Forelimb muscle (tissue), 1 donor: ENCODE measurements at regions not wholly inside any gene's neighbourhood (a gene's known extent, or its start where the extent isn't known, plus 50 kb on each side); places are given as distances from the start of the nearest gene placed in this dataset.
A peak's percentile ranks its signal among the peaks of the same experiment; 100 is the strongest.
"Not testable (repeated sequence)": the region's sequence is repeated elsewhere in the genome, so short reads cannot be mapped to it uniquely, and the experiment has no call there.

Experiments
- DNase-seq: peaks from one replicate; pipeline ENCODE4 v3.0.0-alpha.2; 2013; ENCODE audit warnings: low read depth

DNA sequence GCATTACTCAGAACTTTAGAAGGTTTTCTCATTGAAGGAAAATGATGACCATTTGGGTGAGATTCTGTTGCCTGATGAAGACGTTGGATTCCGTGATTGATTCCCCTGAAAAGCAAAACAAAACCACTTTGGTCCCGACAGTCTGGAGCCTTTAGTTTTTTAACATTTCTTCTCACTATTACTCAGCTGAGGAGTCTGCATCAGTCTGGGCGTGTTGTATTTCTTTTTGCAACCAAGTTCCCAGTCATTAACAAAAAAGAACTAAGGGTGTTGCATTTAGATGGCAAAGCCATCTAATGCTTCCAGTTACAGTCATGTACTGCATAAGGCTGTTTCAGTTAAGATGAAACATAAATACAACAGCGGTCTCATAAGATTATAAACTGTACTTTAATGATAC lies 343.1 kb upstream of the CDH2 start:
- no peak for DNase-seq

DNA sequence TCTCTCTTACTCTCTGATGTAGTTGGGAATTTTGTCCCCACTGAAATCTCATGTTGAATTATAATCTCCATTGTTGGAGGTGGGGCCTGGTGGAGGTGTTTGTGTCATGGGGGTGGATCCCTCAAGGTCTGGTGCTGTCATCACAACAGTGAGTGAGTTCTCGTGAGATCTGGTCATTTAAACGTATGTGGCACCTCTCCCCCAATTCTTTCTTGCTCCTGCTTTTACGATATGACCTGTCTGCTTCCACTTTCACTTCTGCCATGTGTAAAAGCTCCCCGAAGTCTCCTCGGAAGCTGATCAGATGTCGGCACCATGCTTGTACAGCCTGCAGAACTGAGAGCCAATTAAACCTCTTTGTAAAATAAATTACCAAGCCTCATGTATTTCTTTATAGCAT lies 337.8 kb upstream of the CDH2 start:
- no peak for DNase-seq

DNA sequence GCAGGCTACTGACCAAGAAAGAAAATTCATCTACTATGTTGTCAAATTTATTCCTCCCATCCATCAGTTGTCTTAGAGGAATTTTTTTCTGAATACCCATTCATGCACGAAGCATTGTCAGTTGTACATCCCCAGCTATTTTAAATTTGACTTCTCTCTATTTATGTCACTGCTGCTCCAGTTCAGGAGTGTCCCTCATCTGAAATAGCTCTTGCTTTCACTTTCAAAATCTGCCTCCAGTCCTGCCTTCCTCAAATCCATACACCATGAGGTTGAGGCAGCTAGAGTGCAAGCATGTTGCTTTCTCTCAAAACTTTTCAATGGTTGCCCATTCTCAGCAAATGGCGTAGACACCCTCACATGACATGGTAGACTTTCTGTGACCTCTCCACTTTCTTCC lies 335.4 kb upstream of the CDH2 start:
- no peak for DNase-seq

DNA sequence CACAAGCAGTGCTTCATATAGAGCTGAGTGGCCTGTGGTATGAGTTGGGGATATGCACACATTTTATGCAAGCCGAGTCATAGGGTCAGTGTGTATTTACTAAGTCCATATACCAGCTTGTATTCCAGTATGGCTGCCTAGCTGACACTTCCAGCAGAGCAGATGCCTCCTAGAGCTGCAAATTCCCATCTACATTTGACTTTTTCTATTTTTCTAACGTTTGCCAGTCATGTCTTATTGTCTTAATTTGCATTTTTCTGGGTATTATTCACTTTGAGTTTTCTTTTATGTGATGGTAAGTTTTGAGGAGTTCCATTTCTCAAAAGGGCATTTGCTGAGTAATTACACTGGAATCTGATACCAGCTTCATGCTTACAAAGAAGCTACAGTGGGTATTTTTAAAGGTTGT lies 334.5 kb upstream of the CDH2 start:
- DNase-seq = no peak

DNA sequence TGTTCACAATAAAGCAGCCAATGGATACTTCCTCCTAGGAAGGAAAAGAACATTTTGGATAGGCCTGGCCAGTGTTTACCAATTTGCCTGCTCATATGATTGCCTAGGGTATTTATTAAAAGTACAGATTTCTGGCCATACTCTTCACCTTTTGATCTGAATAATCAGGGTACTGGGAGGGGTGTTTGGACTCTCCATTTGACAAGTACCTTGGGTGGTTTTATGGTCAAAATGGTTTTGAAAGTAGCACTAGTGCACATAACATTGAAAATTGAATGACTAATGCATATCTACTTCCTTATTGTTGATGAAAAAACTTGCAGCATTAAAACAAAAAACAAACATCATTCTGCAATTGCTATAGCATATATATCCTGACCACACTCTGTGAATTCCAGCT lies 333.3 kb upstream of the CDH2 start:
- DNase-seq = no peak

DNA sequence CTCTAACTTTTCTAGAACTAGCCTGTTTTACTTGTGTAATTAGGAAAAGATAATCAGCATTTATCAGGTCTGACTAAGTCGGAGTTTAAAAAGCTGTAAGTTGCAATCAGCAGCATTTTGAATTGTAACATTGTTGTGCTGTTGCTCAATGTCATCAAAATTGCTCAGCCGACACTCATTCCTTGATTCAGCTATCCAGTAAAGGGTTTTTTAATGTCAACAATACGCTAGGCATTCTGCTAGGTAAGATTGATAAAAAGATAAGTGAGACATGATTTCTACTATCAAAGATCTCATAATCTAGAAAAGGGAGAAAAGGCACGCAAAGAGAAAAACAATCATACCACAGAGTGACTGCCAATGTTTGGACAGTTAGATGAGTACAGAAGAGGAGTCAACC lies 327.1 kb upstream of the CDH2 start:
- DNase-seq = no peak

DNA sequence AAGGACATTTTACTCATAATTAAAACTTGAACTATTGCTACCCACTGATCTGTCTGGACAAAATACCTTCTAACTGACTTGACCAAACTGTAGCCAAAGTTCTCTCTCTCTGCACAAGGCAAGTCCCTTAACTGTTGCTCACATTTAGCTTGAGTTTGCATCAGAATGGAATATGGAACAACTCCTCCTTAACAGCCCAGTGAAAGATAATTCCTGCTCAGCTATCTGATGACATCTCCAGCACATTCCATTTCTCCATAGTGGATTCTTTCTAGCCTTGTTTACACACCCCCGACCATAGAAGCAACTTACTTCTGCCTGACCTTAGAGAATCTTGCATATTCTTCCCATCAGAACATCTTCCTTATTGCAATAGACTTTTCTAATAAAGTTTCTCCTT lies 317.2 kb upstream of the CDH2 start:
- no peak for DNase-seq

DNA sequence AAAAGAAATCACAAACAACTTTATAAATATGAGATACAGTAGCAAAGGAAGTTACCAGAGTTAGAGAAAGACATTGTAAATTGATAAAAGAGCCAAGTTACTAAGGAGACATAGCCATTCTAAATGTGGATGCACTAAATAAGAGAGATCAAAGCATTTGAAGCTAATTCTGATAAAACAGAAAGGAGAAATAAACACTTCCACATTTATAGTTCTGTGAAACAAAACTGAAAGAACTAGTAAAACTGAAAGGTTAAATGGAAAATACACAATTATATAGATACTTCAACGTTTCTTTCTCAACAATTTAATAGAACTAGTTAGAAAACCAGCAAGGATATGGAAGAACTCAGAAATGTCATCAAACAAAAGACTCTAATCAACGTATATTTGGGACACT lies 309.0 kb upstream of the CDH2 start:
- no peak for DNase-seq

DNA sequence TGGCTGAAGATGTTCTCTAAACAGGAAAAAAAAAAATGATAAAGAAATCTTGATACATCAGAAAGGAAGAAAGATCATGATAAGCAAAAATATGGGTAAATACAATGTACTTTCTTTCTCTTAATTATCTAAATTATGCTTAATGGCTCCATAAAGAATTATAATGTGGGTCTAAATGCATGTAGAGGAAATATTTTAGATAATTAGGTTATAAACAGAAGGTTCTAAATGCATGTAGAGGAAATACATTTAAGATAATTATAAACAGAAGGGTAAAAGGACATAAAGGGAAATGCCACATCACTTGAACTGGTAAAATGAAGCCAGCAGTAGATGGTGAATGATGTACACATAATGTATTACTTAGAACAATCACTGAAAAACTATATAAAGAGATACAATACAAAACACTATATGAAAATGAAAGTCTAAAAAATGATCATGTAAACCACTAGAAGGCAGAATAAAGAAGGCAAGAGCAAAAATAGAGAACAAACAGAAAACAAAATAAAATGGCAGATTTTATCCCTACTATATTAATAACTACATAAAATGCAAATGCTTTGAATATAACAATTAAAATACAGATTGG lies 308.4 kb upstream of the CDH2 start:
- DNase-seq = no peak

DNA sequence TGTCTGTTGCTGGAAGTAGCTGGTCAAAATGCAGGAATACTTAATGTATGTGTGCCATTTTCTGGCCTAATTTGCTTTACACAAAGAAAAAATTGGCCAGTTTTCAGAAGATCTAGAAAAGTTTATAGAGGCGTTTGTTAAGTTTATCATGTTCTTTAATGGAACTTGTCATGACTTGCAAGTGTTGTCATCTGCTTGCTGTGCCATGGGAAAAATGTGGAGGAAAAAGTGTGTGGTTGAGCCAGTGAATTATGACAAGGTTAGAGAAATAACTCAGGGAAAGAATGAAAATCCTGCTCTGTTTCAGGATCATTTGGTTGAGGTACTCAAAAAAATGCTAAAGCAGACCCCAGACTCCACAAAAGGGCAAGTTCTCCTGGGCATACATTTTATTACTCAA lies 301.6 kb upstream of the CDH2 start:
- DNase-seq = no peak

DNA sequence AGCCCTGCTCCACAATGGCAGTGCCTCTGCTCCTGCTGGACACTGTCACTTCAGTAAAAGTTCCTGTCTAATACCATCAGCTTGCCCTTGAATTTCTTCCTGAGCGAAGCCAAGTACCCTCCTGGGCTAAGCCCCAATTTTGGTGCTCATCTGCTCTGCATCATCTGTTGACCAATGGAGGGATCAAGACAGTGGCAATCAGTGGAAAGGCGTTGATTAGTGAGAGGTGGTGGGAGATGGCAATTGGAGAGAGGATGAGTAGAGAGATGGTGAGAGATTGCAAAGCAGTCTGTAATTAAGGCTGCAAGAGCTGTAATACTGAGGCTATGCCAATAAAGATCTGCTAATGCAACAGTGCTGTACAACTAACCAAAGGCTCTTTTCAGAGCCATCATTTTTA lies 299.4 kb upstream of the CDH2 start:
- DNase-seq = no peak

DNA sequence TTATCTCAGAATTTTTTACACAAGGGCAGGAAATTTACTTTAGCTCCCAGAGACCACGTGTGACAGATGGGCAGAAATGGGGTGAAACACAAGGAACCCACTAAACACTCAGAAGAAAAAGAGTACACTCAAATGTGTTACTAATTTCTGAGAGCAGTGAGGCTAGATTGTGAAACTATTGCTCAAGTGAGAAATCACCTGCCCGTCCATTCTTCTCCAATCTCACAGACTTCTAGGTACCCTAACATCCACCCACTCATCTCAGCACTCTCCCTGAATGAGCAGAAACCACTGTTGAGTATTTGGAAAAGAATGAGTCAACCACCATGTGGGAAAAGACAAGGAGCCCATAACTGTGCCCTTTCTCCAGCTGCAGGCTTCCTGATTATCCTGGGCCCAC lies 293.0 kb upstream of the CDH2 start:
- DNase-seq = no peak

DNA sequence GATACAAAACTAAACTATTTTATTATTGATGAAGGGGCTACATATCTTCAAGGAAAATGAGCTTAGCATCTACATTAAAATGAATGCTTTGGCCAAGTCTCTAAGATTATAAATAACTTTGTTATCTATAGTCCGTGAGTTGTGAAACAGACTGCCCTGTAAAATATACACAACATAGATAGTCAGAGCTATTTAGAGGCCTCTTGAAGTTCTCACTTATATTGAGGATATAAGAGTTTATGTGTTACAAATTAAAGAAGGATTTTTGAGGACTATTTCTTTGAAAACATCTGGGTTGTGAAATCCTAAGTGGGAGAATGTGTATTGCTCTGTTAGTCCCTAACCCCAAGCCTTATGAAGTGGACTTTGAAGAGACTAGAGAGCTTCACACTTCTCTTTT lies 292.0 kb upstream of the CDH2 start:
- DNase-seq = no peak

DNA sequence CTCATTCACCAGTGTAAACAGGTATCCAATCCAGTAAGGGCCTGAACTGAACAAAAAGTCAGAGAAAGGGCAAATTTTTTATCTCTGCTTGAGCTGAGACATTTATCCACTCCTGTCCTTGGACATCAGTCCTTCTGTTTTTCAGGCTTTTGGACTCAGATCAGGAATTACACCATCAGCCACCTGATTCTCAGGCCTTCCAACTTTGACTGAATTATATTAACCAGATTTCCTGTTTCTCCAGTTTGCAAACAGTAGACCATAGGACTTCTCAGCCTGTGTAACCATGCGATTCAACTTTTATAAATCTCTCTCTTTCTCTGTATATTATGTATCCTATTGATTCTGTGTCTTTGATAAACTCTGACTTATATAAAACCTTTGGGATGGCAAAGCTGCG lies 289.3 kb upstream of the CDH2 start:
- peak; percentile 2 for DNase-seq

DNA sequence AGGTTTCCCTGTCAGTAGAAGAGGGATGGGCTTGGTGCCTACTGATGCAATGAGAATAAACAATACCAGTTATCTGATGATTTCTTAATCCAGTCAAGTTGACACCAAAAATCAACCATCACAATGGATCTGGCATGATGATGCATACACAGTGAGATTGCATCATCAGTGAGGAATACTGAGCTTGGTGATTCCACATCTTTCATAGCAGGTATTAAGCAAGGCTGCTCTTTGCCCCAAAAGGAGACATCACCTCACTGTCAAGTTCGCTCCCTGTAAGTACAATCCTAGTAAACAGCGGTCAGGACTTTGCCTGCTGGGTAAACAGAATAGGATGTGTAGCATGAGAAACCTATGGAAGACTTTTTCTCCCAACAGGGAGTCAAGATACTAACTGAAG lies 282.7 kb upstream of the CDH2 start:
- no peak for DNase-seq

DNA sequence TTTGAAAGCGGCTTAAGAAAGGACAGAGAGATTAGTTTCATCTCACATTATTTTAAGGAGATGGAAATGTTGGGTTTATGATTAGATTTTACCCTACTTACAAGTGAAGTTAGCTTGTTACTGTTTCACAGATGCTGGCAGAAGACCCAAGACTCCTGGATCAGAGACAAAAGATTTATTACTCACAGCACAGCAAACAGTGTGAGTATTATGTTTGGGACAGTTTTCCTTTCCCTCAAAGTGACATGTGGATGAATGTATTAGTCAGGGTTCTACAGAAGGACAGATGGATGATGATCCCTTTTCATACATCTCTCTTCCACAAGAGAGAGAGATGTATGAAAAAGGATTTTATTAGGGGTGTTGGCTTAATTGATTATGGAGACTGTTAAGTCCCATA lies 281.8 kb upstream of the CDH2 start:
- DNase-seq = no peak

DNA sequence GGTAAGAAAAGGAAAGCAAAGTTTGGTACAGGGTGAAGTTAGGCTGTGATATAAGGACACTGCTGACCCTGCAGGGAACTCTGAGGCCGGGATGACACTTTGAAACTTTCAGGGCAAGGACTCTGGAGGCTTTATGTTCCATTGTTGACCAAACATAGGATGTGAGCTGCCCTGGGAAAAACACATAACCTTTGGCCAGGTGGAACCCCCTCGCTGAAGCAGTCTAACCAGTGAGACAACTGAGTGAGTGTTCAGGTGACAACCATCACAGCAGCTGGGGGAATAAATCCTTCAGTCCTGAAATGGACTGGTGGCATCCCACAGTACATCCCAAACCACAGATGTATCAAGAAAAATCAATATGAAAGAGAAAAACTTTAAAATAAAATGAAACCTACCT lies 280.9 kb upstream of the CDH2 start:
- DNase-seq = no peak

DNA sequence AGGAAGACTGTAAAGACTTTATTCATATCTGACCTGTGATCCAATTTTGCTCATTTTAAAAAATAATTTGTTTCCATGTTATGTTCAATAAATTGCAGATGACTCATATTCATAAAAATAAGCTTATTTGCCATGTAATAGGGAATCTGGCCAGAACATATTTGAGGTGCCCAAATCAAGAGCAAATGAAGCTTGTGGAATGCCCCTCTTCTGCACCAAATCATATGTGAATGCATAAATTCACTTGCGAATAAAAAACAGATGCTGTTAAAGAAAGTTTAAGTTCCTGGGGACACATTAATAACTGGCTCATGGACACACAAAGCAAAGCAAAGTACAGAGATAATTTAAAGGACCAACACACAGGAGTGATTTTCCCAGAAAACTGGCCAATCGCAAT lies 279.0 kb upstream of the CDH2 start:
- DNase-seq = peak; percentile 11

DNA sequence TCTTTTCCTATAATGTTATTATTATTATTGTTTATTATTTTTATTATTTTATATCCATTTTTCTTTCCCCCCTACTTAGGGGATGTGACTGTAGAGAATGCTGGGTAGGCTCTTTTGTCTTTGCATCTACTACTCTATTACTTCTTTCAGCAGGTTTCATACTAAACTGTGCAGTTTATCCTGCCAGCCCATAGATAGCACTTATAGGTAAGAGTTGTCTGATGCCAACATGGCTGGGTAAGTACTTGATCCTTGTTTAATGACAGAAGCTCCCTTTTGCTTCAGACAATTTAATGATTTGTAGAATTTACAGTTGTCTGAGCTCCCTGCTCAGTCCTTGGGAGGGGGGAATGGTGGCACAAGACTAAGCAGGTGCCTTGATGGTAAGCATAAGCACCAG lies 262.9 kb upstream of the CDH2 start:
- DNase-seq = no peak

DNA sequence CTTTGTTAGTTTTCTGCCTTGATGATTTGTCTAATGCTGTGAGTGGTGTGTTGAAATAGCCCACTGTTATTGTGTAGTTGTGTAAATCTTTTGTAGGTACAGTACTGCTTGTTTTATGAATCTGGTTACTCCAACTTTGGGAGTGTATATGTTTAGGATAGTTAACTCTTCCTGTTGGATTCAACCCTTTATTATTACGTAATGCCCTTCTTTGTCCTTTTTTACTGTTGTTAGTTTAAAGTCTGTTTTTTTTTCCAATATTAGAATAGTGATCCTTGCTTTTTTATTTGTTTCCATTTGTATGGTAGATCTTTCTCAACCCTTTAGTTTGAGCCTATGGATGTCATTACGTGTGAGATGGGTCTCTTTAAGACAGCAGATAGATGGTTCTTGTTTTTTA lies 261.5 kb upstream of the CDH2 start:
- no peak for DNase-seq

DNA sequence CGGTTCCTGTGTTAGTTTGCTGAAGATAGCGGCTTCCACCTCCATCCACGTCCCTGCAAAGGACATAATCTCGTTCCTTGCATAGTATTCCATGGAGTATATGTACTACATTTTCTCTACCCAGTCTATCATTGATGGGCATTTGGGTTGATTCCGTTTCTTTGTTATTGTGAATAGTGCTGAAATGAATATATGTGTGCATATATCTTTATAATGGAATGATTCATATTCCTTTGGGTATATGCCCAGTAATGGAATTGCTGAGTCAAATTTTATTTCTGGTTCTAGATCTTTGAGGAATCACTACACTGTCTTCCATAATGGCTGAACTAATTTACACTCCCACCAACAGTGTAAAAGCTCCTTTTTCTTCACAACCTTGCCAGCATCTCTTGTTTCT lies 255.4 kb upstream of the CDH2 start:
- DNase-seq = no peak

DNA sequence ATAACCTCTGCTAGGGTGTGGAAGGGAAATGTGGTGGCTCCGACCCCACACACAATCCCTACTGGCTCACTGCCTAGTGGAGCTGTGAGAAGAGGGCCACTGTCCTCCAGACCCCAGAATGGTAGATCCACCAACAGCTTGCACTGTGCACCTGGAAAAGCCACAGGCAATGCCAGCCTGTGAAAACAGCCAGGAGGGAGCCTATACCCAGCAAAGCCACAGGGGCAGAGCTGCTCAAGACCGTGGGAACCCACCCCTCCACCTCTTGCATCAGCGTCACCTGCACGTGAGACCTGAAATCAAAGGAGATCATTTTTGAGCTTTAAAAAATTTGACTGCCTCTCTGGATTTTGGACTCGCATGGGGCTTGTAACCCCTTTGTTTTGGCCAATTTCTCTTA lies 249.0 kb upstream of the CDH2 start:
- DNase-seq = no peak

DNA sequence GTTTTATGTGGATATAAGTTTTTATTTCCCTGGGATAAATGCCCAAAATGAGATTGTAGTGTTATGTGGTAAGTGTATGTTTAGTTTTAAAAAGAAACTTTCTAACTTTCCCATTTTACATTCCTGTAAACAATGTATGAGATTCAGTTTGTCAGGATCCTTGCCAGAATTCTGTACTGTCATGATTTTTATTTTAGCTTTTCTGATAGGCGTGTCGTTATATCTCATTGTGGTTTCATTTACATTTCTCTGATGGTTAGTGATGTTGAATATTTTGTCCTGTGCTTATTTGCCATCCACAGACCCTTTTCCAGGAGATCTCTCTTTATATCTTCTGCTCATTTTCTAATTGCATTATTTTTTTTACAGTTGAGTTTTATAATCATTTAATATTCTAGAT lies 245.6 kb upstream of the CDH2 start:
- no peak for DNase-seq

DNA sequence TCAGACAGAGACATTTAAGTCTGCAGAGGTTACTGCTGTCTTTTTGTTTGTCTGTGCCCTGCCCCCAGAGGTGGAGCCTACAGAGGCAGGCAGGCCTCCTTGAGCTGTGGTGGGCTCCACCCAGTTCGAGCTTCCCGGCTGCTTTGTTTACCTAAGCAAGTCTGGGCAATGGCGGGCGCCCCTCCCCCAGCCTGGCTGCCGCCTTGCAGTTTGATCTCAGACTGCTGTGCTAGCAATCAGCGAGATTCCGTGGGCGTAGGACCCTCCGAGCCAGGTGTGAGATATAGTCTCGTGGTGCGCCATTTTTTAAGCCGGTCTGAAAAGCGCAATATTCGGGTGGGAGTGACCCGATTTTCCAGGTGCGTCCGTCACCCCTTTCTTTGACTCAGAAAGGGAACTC lies 245.0 kb upstream of the CDH2 start:
- DNase-seq = not testable (repeated sequence)

DNA sequence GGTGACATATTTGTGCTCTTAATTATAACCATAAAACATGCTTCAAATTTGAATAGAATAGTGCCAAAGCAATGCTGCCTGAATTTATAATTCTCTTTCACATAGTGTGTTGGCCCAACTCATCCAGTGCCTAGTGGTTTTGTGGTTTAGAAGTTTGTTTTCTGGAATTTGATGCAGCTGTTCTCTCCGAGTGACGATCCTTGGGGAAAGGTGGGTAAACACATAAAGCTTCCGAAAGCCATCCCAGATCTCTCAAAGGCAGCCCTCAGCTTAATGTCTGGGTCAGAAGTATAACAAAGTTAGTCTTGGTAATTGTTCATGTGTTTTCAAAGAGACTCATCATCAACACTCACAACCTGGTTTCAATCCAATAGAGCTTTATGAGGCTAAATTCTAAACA lies 235.6 kb upstream of the CDH2 start:
- DNase-seq = no peak
